Dendritic cell treated with granulocyte-macrophage colony-stimulating factor and Interleukin-4, amounts not matched to agents 40 ng/mL and 50 ng/mL, for 4 days (primary cell): ENCODE measurements at regions not wholly inside any gene's neighbourhood (a gene's known extent, or its start where the extent isn't known, plus 50 kb on each side); places are given as distances from the start of the nearest gene placed in this dataset.

Experiments used
- H3K27ac Mint-ChIP-seq: one replicate; pipeline ENCODE4 v1.8.0; 2022; ENCODE audit warnings: mild to moderate bottlenecking, mixed read lengths
- H3K27me3 Mint-ChIP-seq: one replicate; pipeline ENCODE4 v1.8.0; 2022; ENCODE audit warnings: mild to moderate bottlenecking, mixed read lengths
- H3K36me3 Mint-ChIP-seq: one replicate; pipeline ENCODE4 v1.8.0; 2022; ENCODE audit warnings: low read depth, mixed read lengths
- H3K4me1 Mint-ChIP-seq: one replicate; pipeline ENCODE4 v1.8.0; 2022; ENCODE audit warnings: low read depth, mixed read lengths
- H3K4me3 Mint-ChIP-seq: one replicate; pipeline ENCODE4 v1.8.0; 2022; ENCODE audit warnings: mild to moderate bottlenecking, moderate library complexity, mixed read lengths
- H3K9me3 Mint-ChIP-seq: one replicate; pipeline ENCODE4 v1.8.0; 2022; ENCODE audit warnings: mixed read lengths
- intact Hi-C: fragments of 100-400 bp; cut with micrococcal nuclease; formaldehyde crosslinking; loops from one replicate; pipeline ENCODE4 v1.15.0; 2022

- H3K36me3 Mint-ChIP-seq: peaks cover 9% of the 10 kb centered on the region
- peaks cover 22% of the 10 kb centered on the region for H3K4me1 Mint-ChIP-seq
- intact Hi-C loops: no loop called here
- H3K4me3 Mint-ChIP-seq: no peak overlapping the region
- no peaks in the 10 kb centered on the region for H3K27me3 Mint-ChIP-seq
- peaks cover 20% of the 10 kb centered on the region for H3K9me3 Mint-ChIP-seq
- H3K27ac Mint-ChIP-seq: no peak overlapping the region
Measured at GRCh38 chr13:76725896-76726295, 160.3 kb downstream of the KCTD12 start.

GRCh38 chr13:76725211-76725610 lies 161.0 kb downstream of the KCTD12 start:
- H3K27ac Mint-ChIP-seq: no peak overlapping the region
- intact Hi-C loops: no loop called here
- H3K9me3 Mint-ChIP-seq: peaks cover 20% of the 10 kb centered on the region
- H3K27me3 Mint-ChIP-seq: no peaks in the 10 kb centered on the region
- H3K36me3 Mint-ChIP-seq: peaks cover 9% of the 10 kb centered on the region
- H3K4me3 Mint-ChIP-seq: no peak overlapping the region
- peaks cover 29% of the 10 kb centered on the region for H3K4me1 Mint-ChIP-seq

GRCh38 chr13:76724421-76724820 lies 161.8 kb downstream of the KCTD12 start:
- intact Hi-C loops: no loop called here
- H3K9me3 Mint-ChIP-seq: peaks cover 20% of the 10 kb centered on the region
- peaks cover 9% of the 10 kb centered on the region for H3K36me3 Mint-ChIP-seq
- peaks cover 23% of the 10 kb centered on the region for H3K4me1 Mint-ChIP-seq
- H3K27me3 Mint-ChIP-seq: no peaks in the 10 kb centered on the region
- H3K4me3 Mint-ChIP-seq: no peak overlapping the region
- no peak overlapping the region for H3K27ac Mint-ChIP-seq

- Mint-ChIP-seq H3K27me3 (no peaks in the 10 kb centered on the region), H3K4me1 (peaks cover 22% of the 10 kb centered on the region), H3K36me3 (peaks cover 9% of the 10 kb centered on the region), H3K27ac (no peak overlapping the region), H3K9me3 (peaks cover 18% of the 10 kb centered on the region), H3K4me3 (no peak overlapping the region)
- intact Hi-C loops: no loop called here
Measured at GRCh38 chr13:76723551-76724232, 162.5 kb downstream of the KCTD12 start.

GRCh38 chr13:76722782-76723181 lies 163.4 kb downstream of the KCTD12 start:
- no peak overlapping the region for H3K4me3 Mint-ChIP-seq
- intact Hi-C loops: no loop called here
- peaks cover 30% of the 10 kb centered on the region for H3K4me1 Mint-ChIP-seq
- H3K36me3 Mint-ChIP-seq: peaks cover 9% of the 10 kb centered on the region
- no peak overlapping the region for H3K27ac Mint-ChIP-seq
- peaks cover 15% of the 10 kb centered on the region for H3K9me3 Mint-ChIP-seq
- no peaks in the 10 kb centered on the region for H3K27me3 Mint-ChIP-seq

GRCh38 chr13:76720821-76721220 lies 165.4 kb downstream of the KCTD12 start:
- no peaks in the 10 kb centered on the region for H3K9me3 Mint-ChIP-seq
- H3K27ac Mint-ChIP-seq: peak overlapping the region; percentile 30
- peaks cover 31% of the 10 kb centered on the region for H3K4me1 Mint-ChIP-seq
- no peaks in the 10 kb centered on the region for H3K36me3 Mint-ChIP-seq
- H3K27me3 Mint-ChIP-seq: no peaks in the 10 kb centered on the region
- intact Hi-C loops: no loop called here
- no peak overlapping the region for H3K4me3 Mint-ChIP-seq

GRCh38 chr13:76720416-76720815 lies 165.8 kb downstream of the KCTD12 start:
- H3K27me3 Mint-ChIP-seq: no peaks in the 10 kb centered on the region
- no peaks in the 10 kb centered on the region for H3K9me3 Mint-ChIP-seq
- no peak overlapping the region for H3K4me3 Mint-ChIP-seq

GRCh38 chr13:76719955-76720354 lies 166.2 kb downstream of the KCTD12 start:
- peaks cover 31% of the 10 kb centered on the region for H3K4me1 Mint-ChIP-seq
- no peaks in the 10 kb centered on the region for H3K36me3 Mint-ChIP-seq
- intact Hi-C loops: no loop called here
- H3K9me3 Mint-ChIP-seq: no peaks in the 10 kb centered on the region
- no peaks in the 10 kb centered on the region for H3K27me3 Mint-ChIP-seq
- H3K4me3 Mint-ChIP-seq: no peak overlapping the region
- no peak overlapping the region for H3K27ac Mint-ChIP-seq

More at GRCh38 chr13:76720416-76720815, 165.8 kb downstream of the KCTD12 start:
- Mint-ChIP-seq H3K27ac (no peak overlapping the region), H3K4me1 (peaks cover 31% of the 10 kb centered on the region), H3K36me3 (no peaks in the 10 kb centered on the region)
- intact Hi-C loops: no loop called here

GRCh38 chr13:76717092-76717491 lies 169.1 kb downstream of the KCTD12 start:
- intact Hi-C loops: no loop called here
- H3K4me3 Mint-ChIP-seq: no peak overlapping the region
- no peaks in the 10 kb centered on the region for H3K9me3 Mint-ChIP-seq
- no peaks in the 10 kb centered on the region for H3K27me3 Mint-ChIP-seq
- peaks cover 45% of the 10 kb centered on the region for H3K4me1 Mint-ChIP-seq
- no peaks in the 10 kb centered on the region for H3K36me3 Mint-ChIP-seq
- no peak overlapping the region for H3K27ac Mint-ChIP-seq

GRCh38 chr13:76715621-76716020 lies 170.6 kb downstream of the KCTD12 start:
- H3K27ac Mint-ChIP-seq: no peak overlapping the region
- intact Hi-C loops: no loop called here

GRCh38 chr13:76715075-76715474 lies 171.1 kb downstream of the KCTD12 start:
- intact Hi-C loops: no loop called here
- Mint-ChIP-seq H3K9me3 (no peaks in the 10 kb centered on the region), H3K27ac (no peak overlapping the region), H3K4me1 (peaks cover 44% of the 10 kb centered on the region), H3K4me3 (no peak overlapping the region), H3K27me3 (no peaks in the 10 kb centered on the region), H3K36me3 (no peaks in the 10 kb centered on the region)

More at GRCh38 chr13:76715621-76716020, 170.6 kb downstream of the KCTD12 start:
- H3K4me1 Mint-ChIP-seq: peaks cover 42% of the 10 kb centered on the region
- no peaks in the 10 kb centered on the region for H3K27me3 Mint-ChIP-seq
- H3K9me3 Mint-ChIP-seq: no peaks in the 10 kb centered on the region
- H3K36me3 Mint-ChIP-seq: no peaks in the 10 kb centered on the region
- H3K4me3 Mint-ChIP-seq: no peak overlapping the region

GRCh38 chr13:76713280-76713679 lies 172.9 kb downstream of the KCTD12 start:
- intact Hi-C loops: no loop called here
- Mint-ChIP-seq H3K36me3 (no peaks in the 10 kb centered on the region), H3K27ac (no peak overlapping the region), H3K4me1 (peaks cover 40% of the 10 kb centered on the region), H3K9me3 (no peaks in the 10 kb centered on the region), H3K27me3 (no peaks in the 10 kb centered on the region), H3K4me3 (no peak overlapping the region)

GRCh38 chr13:76711550-76712182 lies 174.5 kb downstream of the KCTD12 start:
- Mint-ChIP-seq H3K27me3 (no peaks in the 10 kb centered on the region), H3K27ac (no peak overlapping the region), H3K4me3 (no peak overlapping the region), H3K36me3 (no peaks in the 10 kb centered on the region), H3K4me1 (peaks cover 34% of the 10 kb centered on the region), H3K9me3 (no peaks in the 10 kb centered on the region)
- intact Hi-C loops: no loop called here

- no peaks in the 10 kb centered on the region for H3K27me3 Mint-ChIP-seq
- no peaks in the 10 kb centered on the region for H3K9me3 Mint-ChIP-seq
- H3K4me1 Mint-ChIP-seq: peaks cover 34% of the 10 kb centered on the region
- intact Hi-C loops: no loop called here
- no peaks in the 10 kb centered on the region for H3K36me3 Mint-ChIP-seq
- no peak overlapping the region for H3K4me3 Mint-ChIP-seq
- H3K27ac Mint-ChIP-seq: no peak overlapping the region
Measured at GRCh38 chr13:76709851-76710250, 176.4 kb downstream of the KCTD12 start.
